SK-N-SH (cell line): ENCODE measurements at regions not wholly inside any gene's neighbourhood (a gene's known extent, or its start where the extent isn't known, plus 50 kb on each side); places are given as distances from the start of the nearest gene placed in this dataset.
"Not testable (repeated sequence)": the region's sequence is repeated elsewhere in the genome, so short reads cannot be mapped to it uniquely, and the experiment has no call there.

ENCODE experiments used
- CTCF ChIA-PET: fragments of 300-600, 350-600 bp; formaldehyde crosslinking; extraction: SDS; loops from one replicate; lab custom pipeline; 2021; lab: Yijun Ruan, JAX
- POLR2A ChIA-PET: fragments of 350-600 bp; sonication (Branson Sonifier 250); formaldehyde crosslinking; extraction: SDS; loops from one replicate; lab custom pipeline; 2020; ENCODE audit warnings: antibody characterized with exemption, inconsistent platforms; lab: Yijun Ruan, JAX
- DNase-seq: peaks from one replicate; pipeline ENCODE4 v3.0.0; 2012
- H2AFZ ChIP-seq: fragments of 200-600 bp; sonication (generic); 2 replicates; pipeline ENCODE4 v1.8.1; 2016; ENCODE audit warnings: antibody characterized with exemption, mild to moderate bottlenecking, low read depth
- H3F3A ChIP-seq: fragments of 200-600 bp; sonication (generic); replicated peaks from 2 replicates; pipeline ENCODE3; 2016; ENCODE audit warnings: antibody characterized with exemption, mild to moderate bottlenecking; ENCODE audit not compliant: insufficient read depth
- H3K27ac ChIP-seq, 2 experiments: fragments of 200-500 bp in 1 of 2; fragments of 200-600 bp in 1 of 2; sonication (Bioruptor generic) in 1 of 2; sonication (generic), shearing (Covaris generic) in 1 of 2; 2 replicates each; pipeline versions ENCODE4 v1.5.1 to v1.6.1; 2014 to 2016; ENCODE audit warnings: low read depth in 2 of 2, inconsistent platforms in 1 of 2, low read length in 1 of 2, mild to moderate bottlenecking in 1 of 2, mixed read lengths in 1 of 2
- H3K27me3 ChIP-seq: fragments of 200-600 bp; sonication (generic), shearing (Covaris generic); 2 replicates; pipeline ENCODE4 v1.6.1; 2016; ENCODE audit warnings: mixed run types; ENCODE audit not compliant: insufficient read depth
- H3K36me3 ChIP-seq, 2 experiments: fragments of 200-500 bp in 1 of 2; fragments of 200-600 bp in 1 of 2; sonication (Bioruptor generic) in 1 of 2; sonication (generic) in 1 of 2; replicated peaks in 1 of 2; 2 replicates each; pipeline versions ENCODE3 to v1.5.1; 2014 to 2016; ENCODE audit warnings: low read length in 1 of 2, mild to moderate bottlenecking in 1 of 2; ENCODE audit not compliant: insufficient read depth in 2 of 2, control insufficient read depth in 1 of 2
- H3K4me1 ChIP-seq, 2 experiments: fragments of 200-500 bp in 1 of 2; fragments of 200-600 bp in 1 of 2; sonication (Bioruptor generic) in 1 of 2; sonication (generic), shearing (Covaris generic) in 1 of 2; 2 replicates each; pipeline versions ENCODE4 v1.5.1 to v1.6.1; 2014 to 2016; ENCODE audit warnings: low read depth in 1 of 2, low read length in 1 of 2, mixed run types in 1 of 2; ENCODE audit not compliant: insufficient read depth in 2 of 2, control insufficient read depth in 1 of 2
- H3K4me2 ChIP-seq: fragments of 200-600 bp; sonication (generic), shearing (Covaris generic); 2 replicates; pipeline ENCODE4 v1.6.1; 2017; ENCODE audit warnings: mixed run types
- H3K4me3 ChIP-seq, 2 experiments: fragments of 200-500 bp in 1 of 2; fragments of 200-600 bp in 1 of 2; sonication (Bioruptor generic) in 1 of 2; sonication (generic), shearing (Covaris generic) in 1 of 2; 2 replicates each; pipeline versions ENCODE4 v1.5.1 to v1.8.1; 2014 to 2016; ENCODE audit warnings: low read depth in 2 of 2, inconsistent platforms in 1 of 2, low read length in 1 of 2, mild to moderate bottlenecking in 1 of 2, mixed read lengths in 1 of 2, moderate library complexity in 1 of 2
- H3K79me2 ChIP-seq: fragments of 200-600 bp; sonication (generic); 2 replicates; pipeline ENCODE4 v1.8.1; 2017; ENCODE audit warnings: mild to moderate bottlenecking; ENCODE audit not compliant: insufficient read depth
- H3K9ac ChIP-seq: fragments of 200-600 bp; sonication (generic); 2 replicates; pipeline ENCODE4 v1.6.1; 2017; ENCODE audit warnings: mixed run types
- H3K9me2 ChIP-seq: fragments of 200-600 bp; sonication (generic); 2 replicates; pipeline ENCODE4 v1.6.1; 2017; ENCODE audit warnings: mixed run types
- H3K9me3 ChIP-seq: fragments of 200-600 bp; sonication (generic); 2 replicates; pipeline ENCODE4 v1.6.1; 2017; ENCODE audit warnings: mixed run types, mild to moderate bottlenecking, moderate library complexity
- H4K20me1 ChIP-seq: fragments of 200-600 bp; sonication (generic); 2 replicates; pipeline ENCODE4 v1.6.1; 2017; ENCODE audit warnings: mild to moderate bottlenecking, mixed run types; ENCODE audit not compliant: insufficient read depth
- WGBS: methylation state at CpG from one replicate; pipeline ENCODE4 v1.1.6; 2017; ENCODE audit warnings: low lambda C conversion rate; 5-methylcytosine and 5-hydroxymethylcytosine counted together
- TF ChIP-seq, protein P1 (sequence below): fragments of 200-600 bp; sonication (generic); IDR thresholded peaks from 2 replicates; pipeline ENCODE4 v1.6.1; 2017; ENCODE audit warnings: antibody characterized with exemption, mild to moderate bottlenecking, moderate library complexity

DNA sequence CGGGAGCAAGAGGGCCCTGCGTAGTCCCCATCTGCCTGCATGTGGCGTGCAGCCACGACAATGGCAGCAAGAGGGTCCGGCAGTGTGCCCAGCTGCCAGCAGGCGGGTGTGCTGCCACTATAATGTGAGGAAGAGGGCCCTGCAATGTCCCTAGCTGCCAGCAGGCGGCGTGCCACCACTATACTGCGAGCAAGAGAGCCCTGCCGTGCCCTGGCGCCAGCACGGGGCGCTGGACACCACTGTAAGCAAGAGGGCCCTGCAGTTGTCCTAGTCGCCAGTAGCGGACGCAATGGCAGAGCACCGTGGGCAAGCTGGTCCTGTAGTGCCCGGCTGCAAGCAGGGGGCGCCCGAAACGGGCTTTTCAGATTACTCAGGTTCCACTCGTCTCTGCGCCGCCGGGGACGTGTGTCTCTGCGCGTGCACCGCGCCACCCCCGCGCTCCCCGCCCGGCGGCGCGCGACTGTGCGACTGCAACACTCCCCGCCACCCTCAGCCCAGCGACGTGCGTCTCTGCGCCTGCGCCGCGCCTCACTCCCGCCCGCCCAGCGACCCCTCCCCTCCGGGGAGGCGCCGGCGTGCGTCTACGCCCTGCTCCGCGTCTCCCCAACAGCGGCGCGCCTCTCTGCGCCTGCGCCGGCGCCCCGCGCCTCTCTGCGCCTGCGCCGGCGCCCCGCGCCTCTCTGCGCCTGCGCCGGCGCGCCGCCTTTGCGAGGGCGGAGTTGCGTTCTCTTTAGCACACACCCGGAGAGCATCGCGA is 159.4 kb upstream of the FRG2B start:
- WGBS = 91% methylated on average over 59 of the region's 85 CpGs
- H3K36me3 ChIP-seq, H3F3A ChIP-seq, H3K79me2 ChIP-seq, H4K20me1 ChIP-seq, H3K4me3 ChIP-seq, CTCF ChIA-PET, H3K4me2 ChIP-seq, DNase-seq, POLR2A ChIA-PET, H3K9me3 ChIP-seq, H3K9ac ChIP-seq, H2AFZ ChIP-seq, H3K4me1 ChIP-seq, H3K27me3 ChIP-seq, H3K9me2 ChIP-seq, H3K27ac ChIP-seq: not testable (repeated sequence)
- TF ChIP-seq, protein P1, sequence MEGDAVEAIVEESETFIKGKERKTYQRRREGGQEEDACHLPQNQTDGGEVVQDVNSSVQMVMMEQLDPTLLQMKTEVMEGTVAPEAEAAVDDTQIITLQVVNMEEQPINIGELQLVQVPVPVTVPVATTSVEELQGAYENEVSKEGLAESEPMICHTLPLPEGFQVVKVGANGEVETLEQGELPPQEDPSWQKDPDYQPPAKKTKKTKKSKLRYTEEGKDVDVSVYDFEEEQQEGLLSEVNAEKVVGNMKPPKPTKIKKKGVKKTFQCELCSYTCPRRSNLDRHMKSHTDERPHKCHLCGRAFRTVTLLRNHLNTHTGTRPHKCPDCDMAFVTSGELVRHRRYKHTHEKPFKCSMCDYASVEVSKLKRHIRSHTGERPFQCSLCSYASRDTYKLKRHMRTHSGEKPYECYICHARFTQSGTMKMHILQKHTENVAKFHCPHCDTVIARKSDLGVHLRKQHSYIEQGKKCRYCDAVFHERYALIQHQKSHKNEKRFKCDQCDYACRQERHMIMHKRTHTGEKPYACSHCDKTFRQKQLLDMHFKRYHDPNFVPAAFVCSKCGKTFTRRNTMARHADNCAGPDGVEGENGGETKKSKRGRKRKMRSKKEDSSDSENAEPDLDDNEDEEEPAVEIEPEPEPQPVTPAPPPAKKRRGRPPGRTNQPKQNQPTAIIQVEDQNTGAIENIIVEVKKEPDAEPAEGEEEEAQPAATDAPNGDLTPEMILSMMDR = peak; percentile 42

DNA sequence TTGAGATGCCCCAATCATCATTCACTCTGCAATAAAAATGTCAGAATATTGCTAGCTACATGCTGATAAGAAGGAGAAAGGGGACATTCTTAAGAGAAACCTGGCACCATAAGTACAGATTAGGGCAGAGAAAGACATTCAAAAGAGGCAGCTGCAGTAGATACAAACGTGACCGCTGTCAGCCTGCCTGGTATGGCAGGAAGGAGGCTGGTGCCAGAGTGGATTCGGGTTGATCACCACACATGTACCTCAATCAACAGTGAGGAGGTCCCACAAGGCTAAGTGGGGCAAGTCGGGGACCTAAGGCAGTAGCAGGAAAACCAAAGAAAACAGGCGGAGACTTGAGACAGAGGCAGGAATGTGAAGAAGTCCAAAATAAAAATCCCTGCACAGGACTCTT is 158.6 kb upstream of the FRG2B start:
- H3K4me1 ChIP-seq, H3K4me3 ChIP-seq, H3K27ac ChIP-seq, H3K27me3 ChIP-seq, H3K36me3 ChIP-seq, H3K9me3 ChIP-seq, H3K4me2 ChIP-seq, DNase-seq, H3K9ac ChIP-seq, H4K20me1 ChIP-seq, CTCF ChIA-PET, H3K9me2 ChIP-seq, H3K79me2 ChIP-seq, POLR2A ChIA-PET, H2AFZ ChIP-seq, H3F3A ChIP-seq: not testable (repeated sequence)
- WGBS = 5% methylated on average over 3 of the region's 5 CpGs

DNA sequence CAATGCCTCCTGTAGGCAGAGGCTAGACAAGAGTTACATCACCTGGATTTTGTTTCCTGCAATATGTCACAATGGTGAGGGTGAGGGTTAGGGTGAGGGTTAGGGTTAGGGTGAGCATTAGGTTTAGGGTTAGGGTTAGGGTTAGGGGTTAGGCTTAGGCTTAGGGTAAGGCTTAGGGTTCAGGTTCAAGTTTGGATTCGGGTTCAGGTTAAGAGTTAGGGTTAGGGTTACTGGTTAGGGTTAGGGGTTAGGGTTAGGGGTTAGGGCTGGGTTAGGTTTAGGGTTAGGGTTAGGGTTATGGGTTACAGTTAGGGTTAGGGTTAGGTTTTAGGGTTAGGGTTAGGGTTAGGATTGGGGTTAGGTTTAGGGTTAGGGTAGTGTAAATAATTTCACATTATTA is 138.7 kb upstream of the FRG2B start:
- H3K27ac ChIP-seq, H3K79me2 ChIP-seq, H3K4me2 ChIP-seq, CTCF ChIA-PET, H3K4me3 ChIP-seq, H2AFZ ChIP-seq, H4K20me1 ChIP-seq, POLR2A ChIA-PET, DNase-seq, H3K4me1 ChIP-seq, H3F3A ChIP-seq, H3K9me2 ChIP-seq, H3K9ac ChIP-seq, H3K27me3 ChIP-seq, H3K9me3 ChIP-seq, H3K36me3 ChIP-seq: not testable (repeated sequence)
- WGBS = 0% methylated on average over 1 of the region's 1 CpG

DNA sequence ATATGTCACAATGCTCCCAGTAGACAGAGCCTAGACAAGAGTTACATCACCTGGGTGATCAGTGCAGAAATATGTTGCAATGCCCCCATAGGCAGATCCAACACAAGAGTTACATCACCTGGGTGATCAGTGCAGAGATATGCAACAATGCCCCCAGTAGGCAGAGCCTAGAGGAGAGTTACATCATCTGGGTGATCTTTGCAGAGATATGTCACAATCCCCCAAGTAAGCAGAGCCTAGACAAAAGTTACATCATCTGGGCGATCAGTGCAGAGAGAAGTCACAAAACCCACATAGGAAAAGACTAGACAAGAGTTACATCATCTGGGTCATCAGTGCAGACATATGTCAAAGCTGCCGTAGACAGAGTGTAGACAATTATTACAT is 138.2 kb upstream of the FRG2B start:
- no CpG with 5 or more reads among the region's 2 CpGs for WGBS
- H3K4me2 ChIP-seq, DNase-seq, H3K79me2 ChIP-seq, H3K27me3 ChIP-seq, H3K4me1 ChIP-seq, H3K9ac ChIP-seq, H2AFZ ChIP-seq, POLR2A ChIA-PET, H3K4me3 ChIP-seq, H3K36me3 ChIP-seq, H3K9me2 ChIP-seq, H3K9me3 ChIP-seq, CTCF ChIA-PET, H4K20me1 ChIP-seq, H3K27ac ChIP-seq, H3F3A ChIP-seq: not testable (repeated sequence)

DNA sequence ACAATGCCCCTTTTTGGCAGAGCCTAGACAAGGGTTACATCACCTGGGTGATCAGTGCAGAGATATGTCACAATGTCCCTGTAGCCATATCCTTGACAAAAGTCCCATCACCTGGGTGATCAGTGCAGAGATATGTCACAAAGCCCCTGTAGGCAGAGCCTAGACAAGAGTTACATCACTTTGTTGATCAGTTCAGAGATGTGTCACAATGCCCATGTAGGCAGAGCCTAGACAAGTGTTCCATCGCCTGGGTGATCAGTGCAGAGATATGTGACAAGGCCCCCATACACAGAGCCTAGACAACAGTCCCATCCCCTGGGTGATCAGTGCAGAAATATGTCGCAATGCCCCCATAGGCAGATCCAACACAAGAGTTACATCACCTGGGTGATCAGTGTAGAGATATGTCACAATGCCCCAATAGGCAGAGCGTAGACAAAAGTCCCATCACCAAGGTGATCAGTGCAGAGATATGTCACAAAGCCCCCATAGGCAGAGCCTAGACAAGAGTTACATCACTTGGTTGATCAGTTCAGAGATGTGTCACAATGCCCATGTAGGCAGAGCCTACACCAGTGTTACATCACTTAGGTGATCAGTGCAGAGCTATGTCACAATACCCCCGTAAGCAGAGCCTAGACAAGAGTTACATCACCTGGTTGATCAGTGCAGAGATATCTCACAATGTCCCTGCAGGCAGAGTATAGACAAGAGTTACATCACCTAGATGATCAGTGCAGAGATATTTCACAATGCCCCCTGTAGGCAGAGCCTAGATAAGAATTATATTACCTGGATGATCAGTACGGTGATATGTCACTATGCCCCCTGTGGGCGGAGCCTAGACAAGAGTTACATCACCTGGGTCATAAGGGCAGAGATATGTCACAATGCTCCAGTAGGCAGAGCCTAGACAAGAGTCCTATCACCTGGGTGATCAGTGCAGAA is 137.6 kb upstream of the FRG2B start:
- H3K9me2 ChIP-seq, H3K27ac ChIP-seq, H3K9me3 ChIP-seq, H4K20me1 ChIP-seq, H3K4me3 ChIP-seq, H3K4me2 ChIP-seq, H3K9ac ChIP-seq, H3K36me3 ChIP-seq, CTCF ChIA-PET, H3K4me1 ChIP-seq, H3F3A ChIP-seq, H2AFZ ChIP-seq, POLR2A ChIA-PET, DNase-seq, H3K79me2 ChIP-seq, H3K27me3 ChIP-seq: not testable (repeated sequence)
- 44% methylated on average over 3 of the region's 6 CpGs for WGBS
